Activated CD4-positive, alpha-beta T cell treated with anti-CD3 and anti-CD28 coated beads, Interleukin-10, Interleukin-2, amounts not matched to agents 100 ng/mL and 50 ng/mL, durations not matched to agents 16 hours and 8 hours (primary cell): ENCODE measurements at regions not wholly inside any gene's neighbourhood (a gene's known extent, or its start where the extent isn't known, plus 50 kb on each side); places are given as distances from the start of the nearest gene placed in this dataset.
"Not testable (repeated sequence)": the region's sequence is repeated elsewhere in the genome, so short reads cannot be mapped to it uniquely, and the experiment has no call there.

Experiments
- DNase-seq: peaks from one replicate; pipeline ENCODE4 v3.0.0-alpha.2; 2020

- DNase-seq = not testable (repeated sequence)
Measured at GRCh38 chr5:68020461-68020969, 195.0 kb upstream of the PIK3R1 start.

GRCh38 chr5:68015381-68016302 is 199.9 kb upstream of the PIK3R1 start:
- no peak for DNase-seq

- no peak for DNase-seq
Measured at GRCh38 chr5:68012831-68013230, 202.7 kb upstream of the PIK3R1 start.

DNA sequence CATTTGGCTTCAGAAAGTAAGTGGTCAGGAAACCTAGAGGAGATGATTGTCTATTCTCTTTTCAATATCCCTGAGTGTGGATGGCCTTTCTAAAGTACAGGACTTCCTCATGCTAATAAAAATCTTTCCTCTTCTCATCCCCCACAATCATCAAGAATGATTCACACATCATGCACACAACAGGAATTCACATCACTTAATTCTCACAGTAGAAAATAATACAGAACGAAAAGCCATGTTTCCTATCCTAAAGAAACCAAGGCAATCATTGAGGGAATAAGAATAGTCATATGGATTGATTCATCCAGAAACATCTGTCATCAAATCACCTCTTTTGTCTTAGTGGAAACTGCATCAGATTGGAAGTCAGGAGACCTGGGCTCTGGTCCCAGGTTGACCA is 203.1 kb upstream of the PIK3R1 start:
- DNase-seq = no peak

- no peak for DNase-seq
Measured at GRCh38 chr5:68011801-68012200, 203.8 kb upstream of the PIK3R1 start.

- DNase-seq = no peak
Measured at GRCh38 chr5:68011259-68011760, 204.2 kb upstream of the PIK3R1 start.

DNA sequence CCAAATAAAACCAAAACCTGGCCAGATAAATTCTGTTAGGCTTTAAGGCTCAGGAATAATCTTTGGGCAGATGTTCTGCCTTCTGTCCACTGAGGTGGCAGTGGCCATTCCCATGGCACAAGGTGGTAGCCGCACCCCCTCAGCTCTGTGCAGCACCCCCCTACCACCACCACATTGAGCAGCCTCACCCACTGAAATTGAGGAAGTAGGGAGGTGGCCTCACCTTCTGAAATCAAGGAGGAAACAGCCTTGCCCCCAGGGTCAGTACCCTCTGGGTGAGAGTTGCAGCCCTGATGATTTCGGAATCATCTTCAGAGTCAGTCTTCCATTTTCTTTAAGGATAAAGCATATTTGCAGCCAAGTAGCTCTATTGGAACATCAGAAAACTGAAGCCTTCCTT is 204.8 kb upstream of the PIK3R1 start:
- no peak for DNase-seq

GRCh38 chr5:68007451-68007850 is 208.1 kb upstream of the PIK3R1 start:
- DNase-seq = no peak

GRCh38 chr5:68002836-68003235 is 212.7 kb upstream of the PIK3R1 start:
- no peak for DNase-seq

DNA sequence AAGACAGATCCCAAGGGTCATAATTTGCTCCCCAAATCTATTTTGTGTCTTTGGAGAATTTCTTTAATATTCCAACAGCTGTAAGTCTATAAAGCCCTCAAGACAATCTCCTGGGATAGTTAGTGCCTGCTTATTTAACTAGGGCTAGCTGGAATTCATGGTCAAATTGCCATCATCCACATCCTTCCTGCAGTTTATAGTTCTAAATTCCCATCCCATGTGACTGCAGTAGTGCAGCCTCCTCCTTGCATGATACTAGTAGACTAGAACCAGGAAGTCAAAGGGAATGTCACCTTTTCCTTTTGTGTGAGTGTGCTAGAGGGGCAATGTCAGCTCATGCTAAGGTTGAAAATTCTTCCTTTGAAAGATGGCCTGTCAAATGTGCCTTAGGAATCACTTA is 214.8 kb upstream of the PIK3R1 start:
- DNase-seq = no peak

GRCh38 chr5:67999391-67999790 is 216.2 kb upstream of the PIK3R1 start:
- DNase-seq = no peak

- DNase-seq = no peak
Measured at GRCh38 chr5:67998709-67999261, 216.8 kb upstream of the PIK3R1 start.

DNA sequence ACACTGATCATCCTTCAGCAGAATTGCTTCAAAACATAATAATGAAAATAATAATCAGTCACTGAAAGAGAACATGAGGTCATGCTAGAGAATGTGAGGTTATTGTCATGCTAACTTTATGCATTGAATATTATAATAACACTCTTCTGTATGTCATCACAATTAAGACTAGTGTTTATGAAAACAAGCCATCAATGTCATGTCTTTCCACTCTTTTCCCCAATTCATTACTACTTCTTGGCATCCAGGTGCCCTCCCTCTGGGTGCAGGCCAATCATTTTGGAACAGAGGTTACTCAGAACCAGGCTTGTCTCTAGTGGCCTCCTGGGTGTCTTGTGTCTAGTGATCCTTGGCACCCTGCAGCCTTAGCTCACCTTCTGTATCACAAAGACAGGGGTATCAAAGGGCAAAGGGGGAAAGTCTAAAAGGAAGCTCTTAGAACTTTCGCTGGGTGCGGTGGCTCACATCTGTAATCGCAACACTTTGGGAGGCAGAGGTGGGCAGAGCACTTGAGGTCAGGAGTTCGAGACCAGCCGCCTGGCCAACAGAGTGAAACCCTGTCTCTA is 217.6 kb upstream of the PIK3R1 start:
- no peak for DNase-seq

- no peak for DNase-seq
Measured at GRCh38 chr5:67997148-67997547, 218.4 kb upstream of the PIK3R1 start.

GRCh38 chr5:67996596-67996995 is 219.0 kb upstream of the PIK3R1 start:
- no peak for DNase-seq

DNA sequence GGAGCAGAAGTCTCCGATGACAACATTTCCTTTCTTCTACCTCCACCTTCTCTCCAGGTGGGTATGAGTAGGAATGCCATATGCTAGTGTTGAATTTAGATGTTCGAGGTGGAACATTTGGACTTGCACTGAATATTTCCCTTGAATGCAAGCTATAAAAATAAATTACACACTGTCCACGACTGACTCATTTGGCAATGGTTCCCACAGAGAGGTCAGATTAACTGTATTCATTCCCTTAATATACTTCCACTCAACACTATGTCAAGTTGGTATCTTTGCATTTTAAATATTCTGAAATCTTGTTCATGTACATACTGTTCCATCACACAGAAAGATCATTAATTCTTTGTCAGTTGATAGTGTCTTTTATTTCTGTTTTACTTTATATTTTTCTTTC is 222.6 kb upstream of the PIK3R1 start:
- no peak for DNase-seq

DNA sequence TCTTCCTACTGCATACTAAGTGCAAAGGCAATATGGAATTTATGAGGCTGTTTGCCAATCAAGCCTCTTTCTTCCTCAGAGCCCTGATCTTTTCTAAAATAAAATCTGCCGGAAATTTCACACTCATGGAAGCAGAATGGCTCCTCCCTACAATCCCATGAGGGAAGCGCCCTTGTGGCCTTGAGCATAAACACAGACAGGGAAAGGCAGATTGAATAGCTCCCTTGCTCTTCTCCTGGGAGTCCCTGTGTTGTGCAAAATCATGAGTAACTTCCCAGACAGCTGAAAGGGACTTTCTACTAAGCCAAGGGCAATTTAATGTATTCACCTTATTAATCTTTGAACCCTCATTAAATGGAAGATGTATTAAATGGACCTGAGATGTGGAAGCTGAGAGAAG is 226.1 kb upstream of the PIK3R1 start:
- no peak for DNase-seq

DNA sequence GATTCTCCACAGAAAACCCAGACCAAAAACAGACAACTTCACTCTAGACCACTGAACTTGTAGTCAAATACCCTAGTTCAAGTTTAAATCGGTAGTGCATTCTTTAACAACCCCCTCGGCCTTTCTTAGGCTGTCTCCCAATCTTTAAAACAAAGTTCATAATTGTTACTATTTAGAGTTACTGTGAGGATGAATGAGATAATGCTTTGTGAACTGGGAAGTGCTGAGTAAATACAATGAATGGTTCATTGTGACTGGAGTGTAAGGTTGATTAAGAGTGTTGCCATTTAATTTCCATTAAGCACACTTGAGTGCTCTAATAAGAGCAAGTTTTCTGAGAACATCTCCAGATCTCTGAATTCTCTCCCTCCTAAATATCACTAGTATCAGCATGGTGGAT is 228.8 kb upstream of the PIK3R1 start:
- no peak for DNase-seq

DNA sequence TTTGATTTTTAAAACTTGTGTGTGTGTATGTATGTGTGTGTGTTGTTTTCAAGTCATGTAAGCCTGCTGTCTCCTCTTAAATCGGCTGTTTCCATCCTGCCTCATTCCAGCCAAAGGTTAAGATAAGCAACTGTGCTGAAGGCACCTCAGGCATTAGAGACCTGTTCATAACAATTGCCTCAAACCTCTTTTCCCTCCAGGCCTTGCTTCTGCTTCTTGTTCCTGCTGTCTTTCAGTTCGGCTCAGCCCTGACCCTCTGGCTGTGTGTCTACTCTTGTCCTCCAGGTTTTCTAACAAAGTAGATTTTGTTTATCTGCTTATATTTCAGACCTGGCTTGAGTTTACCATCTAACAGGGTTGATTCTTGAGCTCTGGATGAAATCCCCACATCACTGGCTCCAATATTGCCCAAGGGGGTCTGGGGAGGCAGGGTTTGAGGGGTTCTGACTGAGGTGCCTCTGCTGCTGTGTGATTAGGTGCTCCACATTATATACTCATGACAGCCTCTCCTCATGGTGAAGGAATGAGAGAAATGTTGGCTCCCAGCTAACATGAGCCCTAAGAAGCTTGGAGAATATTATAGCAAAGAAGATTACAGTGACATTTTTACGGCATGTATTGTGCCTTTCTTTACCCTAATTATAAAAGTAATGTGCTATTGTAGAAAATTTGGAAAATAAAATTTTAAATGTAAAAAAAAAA is 229.7 kb upstream of the PIK3R1 start:
- no peak for DNase-seq

GRCh38 chr5:67984546-67984945 is 231.0 kb upstream of the PIK3R1 start:
- no peak for DNase-seq

- peak; percentile 31 for DNase-seq
Measured at GRCh38 chr5:67983251-67984110, 232.1 kb upstream of the PIK3R1 start.

DNA sequence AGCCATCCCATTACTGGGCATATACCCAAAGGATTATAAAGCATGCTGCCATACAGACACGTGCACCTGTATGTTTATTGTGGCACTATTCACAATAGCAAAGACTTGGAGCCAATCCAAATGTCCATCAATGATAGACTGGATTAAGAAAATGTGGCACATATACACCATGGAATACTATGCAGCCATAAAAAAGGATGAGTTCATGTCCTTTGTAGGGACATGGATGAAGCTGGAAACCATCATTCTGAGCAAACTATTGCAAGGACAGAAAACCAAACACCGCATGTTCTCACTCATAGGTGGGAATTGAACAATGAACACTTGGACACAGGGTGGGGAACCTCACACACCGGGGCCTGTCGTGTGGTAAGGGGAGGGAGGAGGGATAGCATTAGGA is 233.4 kb upstream of the PIK3R1 start:
- DNase-seq = not testable (repeated sequence)
